GM06990 (cell line): ENCODE measurements at regions not wholly inside any gene's neighbourhood (a gene's known extent, or its start where the extent isn't known, plus 50 kb on each side); places are given as distances from the start of the nearest gene placed in this dataset.

Source experiments
- DNase-seq: peaks from one replicate; pipeline ENCODE4 v3.0.0-alpha.2; 2011; ENCODE audit not compliant: insufficient read length; ENCODE audit errors: extremely low read depth
- H3K27me3 ChIP-seq: replicated peaks from 2 replicates; pipeline ENCODE4 v1.6.0; 2011; ENCODE audit warnings: low read length; ENCODE audit not compliant: control insufficient read depth, insufficient read depth
- H3K36me3 ChIP-seq: 2 replicates; pipeline ENCODE4 v1.5.1; 2011; ENCODE audit warnings: low read length; ENCODE audit not compliant: control insufficient read depth, insufficient read depth
- H3K4me3 ChIP-seq: replicated peaks from 2 replicates; pipeline ENCODE4 v1.5.1; 2011; ENCODE audit warnings: low read depth, mild to moderate bottlenecking, control low read depth, low read length
- CTCF ChIP-seq: IDR thresholded peaks from 2 replicates; pipeline ENCODE4 v1.5.1; 2011; ENCODE audit warnings: low read length, control low read depth, mild to moderate bottlenecking, inconsistent platforms; ENCODE audit not compliant: insufficient read depth, poor library complexity, severe bottlenecking

DNA sequence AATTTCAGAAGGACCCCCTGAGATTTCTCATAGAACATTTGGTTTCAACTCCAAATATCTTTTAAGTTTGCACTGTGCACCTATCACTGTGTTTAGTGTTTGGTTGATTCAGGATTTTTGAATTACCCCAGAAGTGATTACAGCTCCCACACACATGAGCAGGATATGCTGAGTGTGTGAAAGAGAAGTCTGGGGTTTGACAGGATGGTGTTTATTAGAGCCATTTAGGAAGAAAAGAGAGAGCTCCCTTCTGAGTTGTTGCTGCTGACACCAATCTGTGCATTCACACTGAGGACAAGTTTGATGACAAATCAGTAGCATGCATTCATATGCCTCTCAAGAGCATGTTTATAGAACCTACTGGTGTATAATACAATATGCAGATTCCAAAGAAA lies 118.1 kb downstream of the RPL22L1 start:
- no peak for TF ChIP-seq CTCF
- Histone ChIP-seq H3K36me3 (no peaks in the 10 kb centered on the region), H3K4me3 (no peak overlapping the region), H3K27me3 (peaks cover 2% of the 10 kb centered on the region; the same call in 1 of the 2 replicates)
- no peak for DNase-seq

DNA sequence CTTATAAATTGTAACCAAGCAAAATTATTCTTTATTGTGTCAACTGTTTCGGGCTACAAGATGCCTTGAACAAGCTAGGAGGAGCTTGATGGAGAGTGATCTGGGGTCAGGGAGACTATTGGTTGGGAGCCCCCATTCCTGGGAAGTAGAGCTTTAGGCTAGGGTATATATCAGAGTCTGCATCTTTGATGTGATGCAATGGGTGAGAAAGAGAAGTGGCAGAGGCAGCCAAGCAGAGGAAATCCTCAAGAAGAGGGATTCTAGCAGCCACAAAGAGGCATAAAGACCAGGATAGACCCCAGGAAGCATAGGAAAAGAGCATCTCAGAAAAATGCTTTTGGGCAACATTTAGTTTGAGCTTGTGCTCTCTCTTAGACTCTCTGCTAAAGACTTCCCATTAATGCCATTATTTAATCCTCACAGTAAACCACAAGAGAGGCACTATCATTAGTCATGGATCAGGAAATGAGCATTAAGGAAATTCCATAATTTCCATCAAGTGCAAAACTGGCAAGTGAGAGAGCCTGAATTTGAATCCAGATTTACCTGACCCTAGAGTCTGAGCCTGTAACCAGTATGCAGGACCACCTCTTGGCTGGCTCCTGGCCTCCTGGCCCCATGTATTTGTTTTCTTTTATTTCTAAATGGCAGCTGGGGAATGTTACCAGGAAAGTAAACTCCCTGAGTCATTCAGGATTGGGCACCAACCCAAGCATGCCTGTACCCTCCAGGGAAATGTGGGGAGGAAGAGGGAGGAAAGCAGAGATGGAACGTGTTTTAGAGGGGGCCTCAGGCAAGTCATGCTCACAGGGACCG lies 118.7 kb downstream of the RPL22L1 start:
- H3K27me3 ChIP-seq = peaks cover 2% of the 10 kb centered on the region; the same call in 1 of the 2 replicates
- H3K36me3 ChIP-seq = no peaks in the 10 kb centered on the region
- no peak overlapping the region for H3K4me3 ChIP-seq
- DNase-seq = no peak
- TF ChIP-seq CTCF = no peak

- no peaks in the 10 kb centered on the region for H3K36me3 ChIP-seq
- DNase-seq = no peak
- TF ChIP-seq CTCF = no peak
- peaks cover 2% of the 10 kb centered on the region; the same call in 1 of the 2 replicates for H3K27me3 ChIP-seq
- no peak overlapping the region for H3K4me3 ChIP-seq
These were observed 119.5 kb downstream of the RPL22L1 start for GRCh38 chr3:170750478-170750830.

DNA sequence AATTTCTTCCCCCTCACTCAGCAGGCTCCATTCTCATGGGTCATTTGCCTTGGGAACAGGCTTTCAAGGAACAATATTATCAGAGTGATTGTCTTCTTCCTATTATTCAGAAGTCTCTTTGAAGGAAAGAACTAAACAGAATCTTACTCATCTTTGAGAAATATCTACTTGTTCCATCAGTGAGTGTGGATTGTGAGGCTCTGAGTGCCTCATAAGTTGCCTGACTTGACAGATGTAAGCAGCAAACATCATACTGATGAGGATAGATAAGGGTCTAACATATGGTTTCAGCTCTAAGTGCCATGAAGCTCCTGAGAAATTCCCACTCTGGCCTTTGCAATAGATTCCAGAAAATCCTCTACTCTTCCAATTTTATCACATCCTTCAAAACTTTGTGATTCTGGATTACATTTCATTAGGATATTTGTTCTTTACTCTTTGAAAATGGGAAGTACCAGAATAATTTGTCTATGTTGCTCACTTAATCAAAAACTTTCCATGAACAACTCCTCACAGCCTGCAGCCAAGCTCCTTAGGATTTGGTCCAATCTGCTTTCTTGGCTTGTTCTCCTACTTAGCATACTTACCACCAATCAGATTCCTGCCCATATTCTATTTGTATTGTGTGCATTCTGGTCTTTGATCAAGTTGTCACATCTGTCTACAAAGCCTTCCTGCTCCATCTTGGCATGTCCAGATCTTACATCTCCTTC lies 120.1 kb downstream of the RPL22L1 start:
- peaks cover 2% of the 10 kb centered on the region; the same call in 1 of the 2 replicates for H3K27me3 ChIP-seq
- no peaks in the 10 kb centered on the region for H3K36me3 ChIP-seq
- TF ChIP-seq CTCF = no peak
- no peak overlapping the region for H3K4me3 ChIP-seq
- no peak for DNase-seq

GRCh38 chr3:170749185-170749584 lies 120.8 kb downstream of the RPL22L1 start:
- no peak for DNase-seq

More at GRCh38 chr3:170749185-170749584, 120.8 kb downstream of the RPL22L1 start:
- Histone ChIP-seq H3K4me3 (no peak overlapping the region), H3K36me3 (no peaks in the 10 kb centered on the region), H3K27me3 (peaks cover 2% of the 10 kb centered on the region; the same call in 1 of the 2 replicates)
- no peak for TF ChIP-seq CTCF
